WTC11 (cell line): ENCODE measurements at regions not wholly inside any gene's neighbourhood (a gene's known extent, or its start where the extent isn't known, plus 50 kb on each side); places are given as distances from the start of the nearest gene placed in this dataset.

ENCODE experiments used
- CTCF ChIP-seq: fragments of 200-600 bp; IDR thresholded peaks from 2 replicates; pipeline ENCODE4 v1.8.0; 2022; ENCODE audit warnings: antibody characterized with exemption
- IRF2 ChIP-seq: sonication (generic); formaldehyde crosslinking; IDR thresholded peaks from 2 replicates; pipeline ENCODE4 v1.8.0; 2022; ENCODE audit warnings: low read depth, missing genetic modification reagents, borderline replicate concordance
- NR2C2 ChIP-seq: sonication (generic); formaldehyde crosslinking; IDR thresholded peaks from 2 replicates; pipeline ENCODE4 v1.8.0; 2022; ENCODE audit warnings: mild to moderate bottlenecking, missing genetic modification reagents
- NR3C1 ChIP-seq: sonication (generic); formaldehyde crosslinking; conservative IDR thresholded peaks from 2 replicates; pipeline ENCODE4 v1.8.1; 2023; ENCODE audit warnings: low read depth, mild to moderate bottlenecking, missing genetic modification reagents
- SMAD3 ChIP-seq: sonication (generic); formaldehyde crosslinking; IDR thresholded peaks from 2 replicates; pipeline ENCODE4 v1.8.0; 2022; ENCODE audit warnings: missing genetic modification reagents, mild to moderate bottlenecking, borderline replicate concordance
- SP1 ChIP-seq: sonication (generic); formaldehyde crosslinking; conservative IDR thresholded peaks from 2 replicates; pipeline ENCODE4 v1.8.1; 2022; ENCODE audit warnings: missing genetic modification reagents
- ZNF121 ChIP-seq: sonication (generic); formaldehyde crosslinking; IDR thresholded peaks from 2 replicates; pipeline ENCODE4 v1.8.0; 2023; ENCODE audit warnings: missing genetic modification reagents

GRCh38 chr11:19330416-19330815 lies 89.7 kb upstream of the E2F8 start:
- TF ChIP-seq CTCF = no peak
- TF ChIP-seq IRF2 (CRISPR knock-in tag) = no peak
- TF ChIP-seq ZNF121 (CRISPR knock-in tag) = no peak
- no peak for TF ChIP-seq SMAD3 (CRISPR knock-in tag)
- TF ChIP-seq SP1 (CRISPR knock-in tag) = no peak
- no peak for TF ChIP-seq NR2C2
- TF ChIP-seq NR3C1 = no peak
